Adrenal gland (tissue), 5 donors: ENCODE measurements at regions not wholly inside any gene's neighbourhood (a gene's known extent, or its start where the extent isn't known, plus 50 kb on each side); places are given as distances from the start of the nearest gene placed in this dataset.

Experiments used
- CTCF ChIP-seq, 6 experiments: fragments of 450-650 bp in 4 of 6; fragments of 200-600 bp in 2 of 6; sonication (generic) in 1 of 6; IDR thresholded peaks; 1 replicate in 5 of 6; 2 replicates in 1 of 6; pipeline versions ENCODE4 v1.5.1 to v1.8.0; 2016 to 2021; ENCODE audit warnings: antibody characterized with exemption in 6 of 6, mild to moderate bottlenecking in 2 of 6, moderate library complexity in 1 of 6
- POLR2A ChIP-seq, 2 donors: fragments of 450-650 bp; IDR thresholded peaks; one replicate each; pipeline ENCODE4 v1.6.1; 2017; ENCODE audit warnings: antibody characterized with exemption in 2 of 2, mild to moderate bottlenecking in 2 of 2, moderate library complexity in 1 of 2
- donor health status: DM: no; HTN: no; CAD: no.

DNA sequence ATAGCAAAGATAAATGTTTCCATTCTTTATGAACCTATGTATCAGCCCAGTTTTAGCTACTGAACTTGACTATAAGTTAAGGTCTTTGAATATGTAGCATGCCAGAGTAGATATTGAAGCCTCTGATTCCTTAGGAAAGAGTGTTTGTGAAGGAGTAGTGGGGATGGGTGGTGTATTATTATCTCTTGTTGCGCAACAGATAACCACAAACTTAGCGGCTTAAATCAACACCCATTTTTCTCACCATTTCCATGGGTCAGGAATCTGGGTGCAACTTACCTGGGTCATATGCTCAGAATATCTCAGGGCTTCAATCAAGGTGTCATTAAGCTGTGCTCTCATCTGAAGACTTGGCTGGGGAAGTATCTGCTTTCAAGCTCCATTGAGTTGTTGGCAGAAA lies 251.4 kb upstream of the PUDP start:
- TF ChIP-seq POLR2A (IDR thresholded peaks at IDR 0.05) (no peak), CTCF (IDR thresholded peaks at IDR 0.05) (no peak)
